SW480 (cell line): ENCODE measurements at regions not wholly inside any gene's neighbourhood (a gene's known extent, or its start where the extent isn't known, plus 50 kb on each side); places are given as distances from the start of the nearest gene placed in this dataset.
A peak's percentile ranks its signal among the peaks of the same experiment; 100 is the strongest.
"Not testable (repeated sequence)": the region's sequence is repeated elsewhere in the genome, so short reads cannot be mapped to it uniquely, and the experiment has no call there.

Source experiments
- DNase-seq: peaks from one replicate; pipeline ENCODE4 v3.0.0-alpha.2; 2016; ENCODE audit warnings: low spot score

DNA sequence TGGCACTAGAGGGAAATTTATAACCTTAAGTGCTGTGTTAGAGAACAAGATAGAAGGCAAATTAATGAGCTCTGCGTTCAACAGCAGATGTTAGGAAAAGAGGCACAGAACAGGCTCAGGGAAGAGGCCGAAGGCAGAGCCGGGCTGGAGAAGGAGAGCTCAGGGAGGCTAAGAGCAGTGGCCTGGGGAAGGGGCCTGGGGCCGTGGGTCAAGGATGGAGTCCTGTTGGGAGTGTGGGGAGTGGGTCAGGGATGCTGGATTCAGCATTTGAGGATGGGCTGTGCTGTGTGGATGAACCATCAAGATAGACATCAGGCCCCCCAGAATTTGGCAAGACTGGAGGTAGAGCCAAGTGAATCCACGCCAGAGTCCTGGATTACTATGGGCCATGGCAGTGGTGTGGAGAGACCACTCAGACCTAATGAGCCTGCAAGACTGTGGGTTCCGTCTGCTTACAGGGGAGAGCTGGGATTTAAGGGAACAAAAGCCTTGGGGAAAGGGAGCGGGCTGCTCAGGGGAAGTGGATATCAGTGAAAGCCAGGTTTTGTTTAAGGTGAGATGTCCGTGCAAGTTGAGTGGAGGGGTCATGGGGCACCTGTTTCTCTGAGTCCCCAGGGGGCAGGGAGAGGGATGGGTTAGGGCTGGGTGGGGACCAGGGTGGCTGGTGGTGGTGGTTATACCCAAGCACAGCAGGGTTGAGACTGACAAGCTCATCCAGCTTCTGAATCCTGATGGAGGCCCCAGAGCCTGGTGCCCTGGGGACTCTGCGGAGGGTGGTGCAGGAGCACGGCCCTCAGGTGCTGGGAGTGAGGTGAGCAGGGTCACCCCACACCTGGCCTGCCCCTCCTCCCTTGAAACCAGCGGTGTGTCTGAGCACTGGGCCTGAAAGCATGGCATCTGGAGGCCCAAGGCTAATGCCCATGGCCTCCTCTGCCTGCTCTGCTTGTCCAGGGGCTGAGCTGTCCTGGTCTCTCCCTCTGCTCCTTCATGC, 101.7 kb downstream of the BMS1 start:
- DNase-seq = no peak

- DNase-seq = no peak
Observed at GRCh38 chr10:42885491-42886270, 103.1 kb downstream of the BMS1 start.

DNA sequence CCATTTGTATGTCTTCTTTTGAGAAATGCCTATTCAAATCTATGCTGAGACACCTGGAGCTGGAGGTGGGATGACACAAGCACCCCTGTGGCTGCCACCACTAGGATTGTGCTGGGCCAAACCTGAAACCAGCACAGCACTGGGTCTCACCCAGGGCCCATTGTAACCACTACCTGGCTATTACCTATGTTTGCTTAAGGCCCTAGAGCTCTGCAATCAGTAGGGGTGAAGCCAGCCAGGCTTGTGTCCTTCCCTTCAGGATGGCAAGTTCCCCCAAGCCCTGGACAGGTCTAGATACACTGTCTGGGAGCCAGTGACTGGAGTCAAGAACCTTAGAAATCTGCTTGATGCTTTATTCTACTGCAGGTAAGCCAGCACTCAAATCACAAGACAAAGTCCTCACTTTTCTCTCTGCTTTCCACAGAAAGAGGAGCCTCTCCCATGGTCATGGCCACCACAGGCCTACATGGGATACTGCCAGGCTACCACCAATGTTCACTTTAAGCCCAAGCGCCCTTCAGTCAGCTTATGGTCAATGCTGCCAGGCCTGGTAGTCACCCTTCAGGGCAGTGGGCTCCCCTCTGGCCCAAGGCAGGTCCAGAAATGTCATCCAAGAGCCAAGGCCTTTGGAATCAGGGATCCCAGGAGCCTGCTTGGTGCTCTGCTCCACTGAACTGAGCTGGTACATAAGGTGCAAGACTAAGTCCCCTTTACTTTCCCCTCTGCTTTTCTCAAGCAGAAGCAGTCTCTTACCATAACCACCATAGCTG, 105.3 kb downstream of the BMS1 start:
- DNase-seq = no peak

DNA sequence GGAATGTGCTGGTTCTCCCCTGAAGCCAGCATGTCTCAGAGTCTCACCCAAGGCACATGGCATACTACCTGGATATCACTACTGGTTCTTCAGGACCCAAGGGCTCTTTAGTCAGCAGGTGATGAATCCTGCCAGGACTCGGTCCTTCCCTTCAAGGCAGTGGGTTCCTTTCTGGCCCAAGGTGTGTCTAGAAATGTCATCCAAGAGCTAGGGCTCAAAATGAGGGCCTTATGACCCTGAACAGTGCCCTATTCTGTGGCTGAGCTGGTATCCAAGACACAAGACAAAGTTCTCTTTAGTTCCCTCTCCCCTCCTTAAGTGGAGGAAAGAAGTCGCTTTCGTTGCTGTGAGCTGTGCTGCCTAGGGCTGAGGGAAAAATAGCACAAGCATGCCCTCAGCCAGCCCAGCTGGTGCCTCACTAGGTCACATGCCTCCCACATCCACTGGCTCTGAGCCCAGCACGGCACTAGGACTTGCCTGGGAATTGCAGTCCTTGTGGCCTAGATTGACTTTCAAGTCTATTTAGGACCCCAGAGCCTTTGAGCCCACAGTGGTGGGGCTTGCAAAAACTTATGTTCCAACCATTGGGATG, 106.0 kb downstream of the BMS1 start:
- DNase-seq = no peak

DNA sequence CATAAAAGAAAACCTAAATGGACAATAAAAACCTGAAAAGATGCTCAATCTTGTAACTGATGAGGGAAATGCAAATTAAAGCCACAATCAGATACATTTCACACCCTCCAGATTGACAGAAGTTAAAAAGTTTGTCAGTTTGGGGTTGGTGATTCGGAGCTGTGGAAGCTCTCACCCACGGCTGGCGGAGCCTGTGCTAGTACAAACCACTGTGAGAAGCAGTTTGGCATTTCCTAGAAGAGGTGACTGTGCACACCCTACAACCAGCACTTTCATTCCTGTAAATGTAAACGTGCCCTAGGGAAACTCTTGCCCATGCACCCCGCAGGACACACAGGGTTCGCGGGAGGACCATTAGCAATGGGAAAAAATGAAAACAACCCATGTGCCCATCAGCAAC, 114.1 kb downstream of the BMS1 start:
- no peak for DNase-seq

- DNase-seq = no peak
Observed at GRCh38 chr10:42898037-42898960, 115.7 kb downstream of the BMS1 start.

- DNase-seq = no peak
Observed at GRCh38 chr10:42899036-42899435, 116.4 kb downstream of the BMS1 start.

GRCh38 chr10:42900346-42900745, 117.8 kb downstream of the BMS1 start:
- DNase-seq = not testable (repeated sequence)

DNA sequence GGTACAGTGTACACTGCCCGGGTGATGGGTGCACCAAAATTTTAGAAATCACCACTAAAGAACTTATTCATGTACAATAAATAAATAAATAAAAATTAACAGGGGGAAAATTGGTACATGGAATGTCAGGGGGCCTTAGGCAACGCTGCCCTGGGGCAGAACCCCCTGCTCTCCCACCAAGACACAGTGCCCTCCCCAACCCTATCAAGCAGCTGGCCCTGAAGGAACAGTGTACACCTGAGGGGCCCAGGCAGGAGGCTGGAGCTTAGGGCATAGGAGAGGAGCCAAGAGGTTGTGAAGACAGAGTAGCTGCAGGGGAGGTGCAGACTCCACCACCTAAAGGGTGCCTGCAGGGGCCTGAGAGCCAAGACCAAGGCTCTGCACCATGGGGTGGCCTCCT, 128.8 kb downstream of the BMS1 start:
- no peak for DNase-seq

DNA sequence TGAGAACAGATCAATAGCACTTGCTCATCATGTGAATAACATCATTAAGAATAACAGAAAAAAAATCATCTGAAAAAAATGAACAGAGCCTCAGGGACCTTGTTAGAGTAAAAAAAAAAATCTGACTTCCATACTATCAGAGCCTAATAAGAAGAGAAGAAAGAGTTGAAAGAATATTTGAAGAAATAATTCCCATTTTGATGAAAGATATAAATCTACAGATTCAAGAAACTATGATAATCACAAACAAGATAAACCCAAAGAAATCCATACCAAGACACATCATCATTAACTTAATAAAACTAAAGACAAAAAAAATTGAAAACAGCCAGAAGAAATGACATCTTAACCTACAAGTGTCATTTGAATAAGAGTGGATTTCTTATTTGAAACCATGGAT, 134.4 kb downstream of the BMS1 start:
- DNase-seq = no peak

GRCh38 chr10:42917821-42918220, 135.2 kb downstream of the BMS1 start:
- no peak for DNase-seq

DNA sequence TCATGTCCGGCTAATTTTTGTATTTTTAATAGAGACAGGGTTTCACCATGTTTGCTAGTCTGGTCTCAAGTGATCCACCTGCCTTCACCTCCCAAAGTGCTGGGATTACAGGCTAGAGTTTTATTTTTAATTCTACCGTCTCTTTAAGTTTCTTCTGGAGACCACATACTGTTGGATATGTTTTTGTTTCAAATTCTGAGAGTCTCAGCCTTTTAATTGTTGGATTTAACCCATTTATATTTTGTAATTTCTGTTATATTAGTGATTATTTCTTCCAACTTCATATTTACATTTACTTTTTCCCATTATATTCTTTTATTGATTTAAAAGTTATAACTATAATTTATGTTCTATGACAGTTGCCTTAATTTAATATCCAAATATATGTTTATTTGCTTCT, 139.4 kb downstream of the BMS1 start:
- no peak for DNase-seq

GRCh38 chr10:42924484-42924883, 141.9 kb downstream of the BMS1 start:
- DNase-seq = no peak

- peak; percentile 50 for DNase-seq
Observed at GRCh38 chr10:42926843-42927242, 144.2 kb downstream of the BMS1 start.

GRCh38 chr10:42928064-42928463, 145.5 kb downstream of the BMS1 start:
- no peak for DNase-seq

DNA sequence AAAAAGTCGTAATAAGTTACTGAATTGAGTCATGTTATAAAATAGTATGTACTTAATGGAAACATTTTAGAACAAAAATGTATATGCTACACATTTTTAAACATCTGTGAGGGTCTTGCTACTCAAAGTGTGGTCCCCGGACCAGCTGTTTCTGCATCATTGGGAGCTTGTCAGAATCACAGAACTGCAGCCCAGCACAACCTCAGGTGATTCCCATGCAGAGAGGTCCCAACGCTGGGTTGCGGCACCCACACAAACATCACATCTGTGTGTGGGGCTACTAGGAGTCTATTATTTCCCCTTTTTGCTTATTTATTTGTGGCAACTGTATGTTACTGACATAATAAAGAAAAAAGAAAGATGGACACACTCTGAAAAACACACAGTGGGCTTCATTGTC, 146.6 kb downstream of the BMS1 start:
- DNase-seq = no peak

DNA sequence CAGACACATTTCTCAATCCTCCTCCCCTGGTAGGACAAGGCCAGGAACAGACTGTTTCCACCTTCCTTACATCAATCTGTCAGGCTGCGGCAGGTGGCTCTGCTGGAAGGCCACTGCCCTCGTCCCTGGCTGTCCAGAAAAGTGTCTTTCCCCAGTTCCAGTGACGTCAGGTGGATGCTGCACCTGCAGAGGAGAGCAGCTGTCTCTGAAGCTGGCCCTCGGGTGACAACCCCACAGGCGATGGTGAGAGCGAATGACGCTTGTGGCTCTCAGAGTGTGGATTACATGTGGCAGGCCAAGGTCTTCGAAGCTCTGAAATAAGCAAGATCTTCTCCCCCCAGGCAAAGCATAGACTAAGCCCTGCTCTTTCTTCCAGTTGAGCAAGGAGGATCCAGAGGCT, 146.9 kb upstream of the RET start:
- no peak for DNase-seq

DNA sequence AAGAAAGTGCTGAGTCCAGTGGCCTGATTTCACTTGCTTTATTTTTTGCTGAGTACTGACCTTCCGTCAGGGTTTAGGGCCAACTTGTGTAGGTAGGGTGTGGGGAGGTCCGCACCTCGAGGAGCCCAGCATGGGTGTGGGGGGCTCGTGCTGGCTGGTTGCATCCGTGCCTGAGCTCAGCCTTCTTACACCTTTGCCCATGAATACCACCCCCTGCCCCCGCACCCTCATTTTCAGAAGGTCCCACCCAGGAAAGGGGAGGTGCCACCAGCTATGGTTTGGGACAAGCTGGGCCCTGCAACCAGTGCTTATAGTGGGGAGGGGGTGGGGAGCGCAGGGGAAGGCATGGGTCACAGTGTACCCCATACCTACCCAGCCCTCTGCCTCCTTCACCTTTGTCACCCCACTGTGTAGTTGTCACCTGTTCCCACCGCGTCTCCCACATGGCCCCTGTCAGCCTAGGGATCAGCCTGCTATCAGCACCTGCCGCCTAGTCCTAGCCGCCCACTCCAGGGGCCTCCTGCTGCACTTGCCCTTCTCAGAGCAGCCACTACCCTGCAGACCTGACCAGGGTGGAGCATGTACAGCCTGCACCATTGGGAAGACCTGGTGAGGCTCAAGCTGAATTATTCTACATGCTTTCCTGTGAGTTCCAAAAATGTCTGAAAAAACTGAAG, 146.2 kb upstream of the RET start:
- no peak for DNase-seq

DNA sequence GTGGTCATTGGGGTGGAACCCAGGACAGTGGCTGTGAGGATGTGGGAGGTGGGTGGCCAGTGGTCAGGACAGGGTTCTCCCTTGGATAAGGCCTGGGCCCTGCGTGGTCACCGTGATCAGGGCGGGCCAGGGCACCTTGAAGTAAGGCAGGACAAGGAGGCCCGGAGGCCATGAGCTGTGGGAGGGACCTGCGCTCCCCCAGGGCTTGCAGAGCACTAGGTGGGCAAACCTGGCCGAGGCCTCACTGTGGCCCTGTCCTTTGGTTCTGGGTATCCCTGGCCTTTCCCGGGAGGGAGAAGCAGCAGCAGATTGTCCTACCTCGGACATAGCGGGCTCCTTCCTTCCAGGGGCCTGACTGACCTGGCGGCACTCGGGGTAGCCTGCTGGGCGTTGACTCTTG, 144.8 kb upstream of the RET start:
- no peak for DNase-seq

DNA sequence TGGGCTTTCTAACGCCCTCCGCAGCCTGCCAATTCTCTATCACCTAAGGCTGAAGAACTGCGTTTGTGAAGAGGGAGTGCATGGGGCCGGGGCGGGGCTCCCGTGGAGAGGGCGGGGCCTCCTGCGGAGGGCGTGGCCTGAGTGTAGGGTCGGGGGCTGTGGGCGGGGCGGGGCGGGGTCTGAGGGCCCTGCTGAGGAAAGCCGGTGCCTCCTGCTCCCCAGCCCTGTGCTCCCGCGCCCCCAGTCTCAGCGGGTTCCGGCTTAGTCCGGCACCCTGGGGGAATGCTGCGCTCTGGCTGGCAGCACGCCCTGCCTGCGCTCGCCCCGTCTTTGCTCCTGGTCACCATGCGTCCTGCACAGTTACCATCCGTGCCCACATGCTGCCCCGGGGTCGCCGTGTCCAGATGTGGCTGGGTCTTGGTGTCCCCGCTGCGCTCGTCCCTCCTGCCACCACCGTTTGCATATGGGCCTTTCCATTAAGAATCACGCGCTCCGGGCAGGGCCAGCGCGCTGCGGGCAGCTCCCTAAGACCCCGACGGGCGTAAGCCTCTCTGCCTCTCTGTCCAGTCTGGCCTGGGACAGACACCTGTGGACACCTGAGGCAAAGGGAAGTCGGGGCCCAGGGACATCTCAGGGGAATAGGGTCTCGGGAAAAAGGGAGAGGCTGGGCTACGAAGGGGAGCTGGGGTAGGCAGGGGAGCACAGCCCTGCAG, 144.0 kb upstream of the RET start:
- no peak for DNase-seq
